ENCODE measurements at regions not wholly inside any gene's neighbourhood (a gene's known extent, or its start where the extent isn't known, plus 50 kb on each side); places are given as distances from the start of the nearest gene placed in this dataset.

DNA sequence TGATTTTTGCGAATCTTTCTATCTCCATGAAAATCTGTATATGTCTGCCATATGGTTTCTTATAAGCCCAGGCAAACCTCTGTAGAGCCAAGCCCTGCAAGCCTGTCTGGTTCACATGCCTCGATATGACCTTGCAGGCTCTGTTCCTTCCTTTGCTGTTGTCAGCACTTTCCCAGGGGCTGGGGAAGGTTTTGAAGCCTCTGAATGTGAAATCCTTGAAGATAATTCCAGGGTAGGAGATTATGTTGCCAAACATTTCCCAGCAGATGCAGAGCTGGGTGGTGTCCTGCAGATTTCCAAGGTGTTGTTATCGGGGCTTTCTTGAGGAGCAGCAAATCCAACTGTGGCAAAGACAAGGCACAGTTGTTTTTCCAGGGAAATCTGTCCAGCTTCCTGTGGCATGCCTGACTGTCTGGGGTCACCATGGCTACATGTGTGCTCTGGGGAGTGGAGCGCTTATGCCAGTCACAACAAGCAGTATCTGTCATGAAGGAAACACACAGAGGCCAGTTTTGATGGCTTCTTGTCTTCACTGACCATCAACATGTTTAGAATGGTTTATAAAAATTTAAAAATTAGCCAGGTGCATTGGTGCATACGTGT, 60.7 kb upstream of the RPS23 start:
- TF ChIP-seq FOXM1 (IDR thresholded peaks at IDR 0.05; ENCODE audit: low read depth, low read length) (no peak), CREM (IDR thresholded peaks at IDR 0.05; ENCODE audit: low read depth) (no peak), ATF7 (IDR thresholded peaks at IDR 0.05; ENCODE audit: low read depth) (no peak), PML (IDR thresholded peaks at IDR 0.05; ENCODE audit: low read length) (no peak), ESRRA (IDR thresholded peaks at IDR 0.05; ENCODE audit: low read length) (no peak), ZSCAN29 (IDR thresholded peaks at IDR 0.05) (no peak), TCF12 (IDR thresholded peaks at IDR 0.05; ENCODE audit: low read depth, low read length) (no peak), FOS (IDR thresholded peaks at IDR 0.05; ENCODE audit: borderline replicate concordance, extremely low read depth, insufficient read length) (no peak)
- TF ChIP-seq, protein P1, sequence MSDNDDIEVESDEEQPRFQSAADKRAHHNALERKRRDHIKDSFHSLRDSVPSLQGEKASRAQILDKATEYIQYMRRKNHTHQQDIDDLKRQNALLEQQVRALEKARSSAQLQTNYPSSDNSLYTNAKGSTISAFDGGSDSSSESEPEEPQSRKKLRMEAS (IDR thresholded peaks at IDR 0.05; ENCODE audit: low read depth, low read length), result no peak
- TF ChIP-seq, protein P2, sequence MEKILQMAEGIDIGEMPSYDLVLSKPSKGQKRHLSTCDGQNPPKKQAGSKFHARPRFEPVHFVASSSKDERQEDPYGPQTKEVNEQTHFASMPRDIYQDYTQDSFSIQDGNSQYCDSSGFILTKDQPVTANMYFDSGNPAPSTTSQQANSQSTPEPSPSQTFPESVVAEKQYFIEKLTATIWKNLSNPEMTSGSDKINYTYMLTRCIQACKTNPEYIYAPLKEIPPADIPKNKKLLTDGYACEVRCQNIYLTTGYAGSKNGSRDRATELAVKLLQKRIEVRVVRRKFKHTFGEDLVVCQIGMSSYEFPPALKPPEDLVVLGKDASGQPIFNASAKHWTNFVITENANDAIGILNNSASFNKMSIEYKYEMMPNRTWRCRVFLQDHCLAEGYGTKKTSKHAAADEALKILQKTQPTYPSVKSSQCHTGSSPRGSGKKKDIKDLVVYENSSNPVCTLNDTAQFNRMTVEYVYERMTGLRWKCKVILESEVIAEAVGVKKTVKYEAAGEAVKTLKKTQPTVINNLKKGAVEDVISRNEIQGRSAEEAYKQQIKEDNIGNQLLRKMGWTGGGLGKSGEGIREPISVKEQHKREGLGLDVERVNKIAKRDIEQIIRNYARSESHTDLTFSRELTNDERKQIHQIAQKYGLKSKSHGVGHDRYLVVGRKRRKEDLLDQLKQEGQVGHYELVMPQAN (conservative IDR thresholded peaks at IDR 0.05), result no peak
- 41% methylated on average over 5 of the region's 5 CpGs for WGBS (ENCODE audit: insufficient coverage, insufficient replicate concordance, low lambda C conversion rate, missing lambda C conversion rate)

More for the DNA sequence above, 60.7 kb upstream of the RPS23 start:
- DNase-seq (ENCODE audit: low read depth, low spot score) (no peak), ATAC-seq (no peak), FAIRE-seq (no peak)
- intact Hi-C loops (cut with micrococcal nuclease; ENCODE audit: unreplicated experiment) (no loop called here), in situ Hi-C loops (cut with MboI) (no loop called here)
- ChIA-PET POLR2A (no interaction called here), RAD21 (ENCODE audit: unreplicated experiment) (no interaction called here), SMC1A (ENCODE audit: uncharacterized antibody, unreplicated experiment) (no interaction called here), CTCF (interaction anchor here (1.2 kb wide), 1 partner anchor 11 kb away, joined by 3 read pairs; no protein-coding TSS in a partner anchor)
- Histone ChIP-seq H3K36me3 (ENCODE audit: control insufficient read depth in 2 of 2, insufficient read depth in 2 of 2, low read length in 1 of 2) (no peaks in the 10 kb centered on the region), H3K9ac (ENCODE audit: control insufficient read depth, insufficient read depth, low read length) (no peak overlapping the region), H3K79me2 (ENCODE audit: control insufficient read depth, insufficient read depth, low read length) (no peaks in the 10 kb centered on the region), H3K27ac (ENCODE audit: control insufficient read depth, insufficient read depth) (no peak overlapping the region), H3K9me3 (replicated peaks; ENCODE audit: control insufficient read depth, insufficient read depth, low read length) (no peaks in the 10 kb centered on the region), H3K27me3 (replicated peaks in 1 of 2; ENCODE audit: control insufficient read depth in 2 of 2, insufficient read depth in 2 of 2, low read length in 1 of 2) (no peaks in the 10 kb centered on the region), H3K4me1 (ENCODE audit: control insufficient read depth, insufficient read depth, low read length) (no peaks in the 10 kb centered on the region), H3K4me2 (ENCODE audit: control insufficient read depth, insufficient read depth) (no peak overlapping the region), H2AFZ (ENCODE audit: control insufficient read depth, low read depth, low read length) (no peak overlapping the region), H4K20me1 (ENCODE audit: control insufficient read depth, insufficient read depth) (no peaks in the 10 kb centered on the region), H3K4me3 (no peak overlapping the region)
- BruUV-seq (replicated peaks), result no TSS peak

All from GM12878 (cell line).